GM04504 (cell line): ENCODE measurements at regions not wholly inside any gene's neighbourhood (a gene's known extent, or its start where the extent isn't known, plus 50 kb on each side); places are given as distances from the start of the nearest gene placed in this dataset.
A peak's percentile ranks its signal among the peaks of the same experiment; 100 is the strongest.

Experiments
- DNase-seq: peaks from one replicate; pipeline ENCODE4 v3.0.0-alpha.2; 2012; ENCODE audit warnings: low read depth

DNA sequence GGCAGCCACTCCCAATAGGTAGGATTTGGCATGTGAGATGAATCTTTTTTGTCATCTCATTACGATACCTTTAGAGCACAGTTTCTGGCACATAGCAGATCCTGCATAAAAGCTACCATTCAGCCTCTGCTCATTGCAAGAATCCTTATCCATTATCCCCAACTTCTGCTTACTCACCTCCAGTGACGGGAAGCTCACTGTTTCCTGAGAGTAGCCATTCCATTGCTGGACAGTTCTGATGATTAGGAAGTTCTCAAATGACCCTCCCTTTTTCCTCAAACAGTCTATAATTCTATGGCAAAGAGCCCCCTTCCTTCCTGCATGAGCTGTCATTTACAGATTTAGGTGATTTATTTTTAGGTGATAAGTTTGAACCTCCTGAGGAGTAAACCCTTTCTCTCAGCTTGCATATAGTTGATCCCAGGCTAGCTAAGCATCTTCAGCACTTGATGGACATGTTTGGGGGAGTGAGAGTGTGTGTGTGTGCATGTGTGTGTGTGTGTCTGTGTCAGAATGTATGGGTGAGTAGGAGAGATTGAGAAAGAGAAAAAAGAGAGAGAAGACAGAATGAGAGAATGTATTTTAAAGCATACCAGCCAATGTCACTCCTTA lies 109.7 kb downstream of the LSM3 start:
- DNase-seq: no peak

DNA sequence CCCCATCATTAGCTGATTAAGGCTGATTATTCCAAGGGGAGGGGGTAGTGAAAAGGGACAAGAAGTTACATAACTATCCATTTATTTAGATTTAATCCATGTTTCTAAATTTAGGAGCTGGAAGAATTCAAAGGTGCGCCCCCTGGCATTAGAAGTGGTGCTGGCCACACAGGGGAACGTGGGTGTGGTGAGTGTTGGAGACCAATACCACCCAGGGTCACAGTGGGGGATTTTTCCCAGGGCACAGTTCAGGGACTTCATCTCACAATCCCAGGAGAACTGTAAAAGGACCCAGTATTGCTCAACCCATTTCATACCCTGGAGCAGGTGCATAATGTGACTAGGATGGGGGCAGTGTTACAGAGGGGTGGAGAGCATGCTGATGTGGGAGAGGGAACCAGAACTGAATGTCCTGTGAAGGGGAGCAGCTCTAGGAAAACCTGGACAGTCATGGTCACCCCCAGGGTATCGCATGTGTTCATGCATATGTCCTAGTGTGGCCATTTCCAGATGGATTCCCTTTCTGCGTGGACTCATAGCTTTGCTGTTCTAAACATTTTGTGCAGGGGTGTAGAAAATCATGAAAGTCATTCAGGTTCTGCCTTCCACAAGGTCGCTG lies 110.3 kb downstream of the LSM3 start:
- DNase-seq: no peak

DNA sequence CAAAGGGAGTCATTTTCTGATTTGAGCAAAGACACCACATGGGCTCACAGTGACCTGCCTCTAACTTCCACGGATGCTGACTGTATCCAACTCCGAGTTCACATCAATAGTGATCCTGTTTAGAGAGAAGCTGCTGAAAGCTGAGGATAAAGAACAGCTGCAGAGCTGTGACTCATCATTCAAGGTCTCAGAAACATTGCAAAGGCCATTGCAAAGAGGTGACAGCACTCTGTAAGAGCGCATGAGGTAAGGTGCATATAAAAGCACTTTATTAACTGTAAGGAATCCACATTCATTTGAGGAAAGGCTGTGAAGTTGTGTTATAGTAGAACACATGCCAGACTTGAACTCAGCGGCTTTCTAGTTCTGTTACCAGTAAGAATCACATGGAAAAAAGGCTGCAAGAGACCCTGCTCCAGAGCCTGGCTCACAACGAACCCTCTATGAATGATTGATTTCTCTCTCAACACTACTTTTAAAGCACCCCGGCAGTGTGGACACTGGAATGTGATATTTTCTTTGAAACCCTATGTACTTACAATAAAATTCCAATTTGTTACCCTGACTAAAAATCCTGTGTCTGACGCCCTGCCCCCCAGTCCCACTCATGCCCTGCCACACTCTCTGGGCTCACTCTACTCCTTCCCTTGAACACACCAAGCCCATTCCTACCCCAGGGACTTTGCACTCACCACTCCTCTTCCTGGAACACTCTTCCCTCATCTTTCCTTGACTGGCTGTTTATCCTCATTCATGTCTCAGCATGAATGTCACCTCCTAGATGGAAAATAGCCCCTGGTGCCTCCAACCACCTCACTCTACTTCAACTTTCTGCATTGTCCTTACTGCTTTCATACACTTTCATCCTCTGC lies 111.2 kb downstream of the LSM3 start:
- DNase-seq: peak; percentile 66

DNA sequence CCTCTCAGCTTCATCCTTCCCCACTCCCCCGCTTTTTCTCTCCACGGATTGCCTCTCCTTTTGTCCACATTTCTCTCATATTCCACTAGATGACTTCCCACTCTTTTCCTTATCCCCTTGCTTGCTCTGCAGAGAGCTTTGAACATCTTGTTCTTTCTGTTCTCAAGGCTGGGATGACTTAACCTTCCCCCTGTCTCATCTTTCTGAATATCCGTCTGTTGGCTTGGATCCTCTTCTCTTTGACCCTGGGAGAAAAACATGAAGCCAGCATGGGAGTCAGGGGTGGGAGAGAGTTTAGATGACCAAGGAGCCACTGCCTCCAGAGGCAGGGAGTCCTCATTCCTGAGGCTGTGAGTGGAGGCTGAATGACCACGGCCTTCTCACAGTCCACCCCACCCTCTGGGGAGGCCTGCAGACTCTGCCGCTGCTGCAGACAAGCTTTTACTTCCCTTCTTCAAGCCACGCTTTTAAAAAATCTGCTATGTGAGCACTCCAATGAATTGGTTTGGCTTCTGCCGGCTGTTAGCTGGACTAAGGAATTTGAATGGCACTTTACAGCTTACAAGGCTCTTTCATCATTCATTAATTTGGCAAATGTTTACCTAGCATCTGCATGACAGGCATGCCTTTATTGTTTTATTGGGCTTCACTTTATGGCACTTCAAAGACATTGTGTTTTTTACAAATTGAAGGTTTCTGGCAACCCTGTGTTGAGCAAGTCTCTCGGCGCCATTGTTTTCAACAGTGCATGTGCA lies 111.6 kb upstream of the SLC6A6 start:
- no peak for DNase-seq

DNA sequence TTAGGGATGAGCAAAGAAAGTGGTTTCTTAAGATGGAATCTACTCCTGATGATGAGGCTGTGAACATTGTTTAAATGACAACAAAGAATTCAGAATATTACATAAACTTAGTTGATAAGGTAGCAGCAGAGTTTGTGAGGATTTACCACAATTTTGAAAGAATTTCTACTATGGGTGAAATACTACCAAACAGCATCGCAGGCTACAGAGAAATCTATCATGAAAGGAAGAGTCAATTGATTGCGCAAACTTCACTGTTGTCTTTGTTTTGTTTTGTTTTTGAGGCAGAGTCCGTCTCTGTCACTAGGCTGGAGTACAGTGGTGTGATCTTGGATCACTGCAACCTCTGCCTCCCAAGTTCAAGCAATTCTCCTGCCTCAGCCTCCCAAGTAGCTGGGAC lies 107.4 kb upstream of the SLC6A6 start:
- DNase-seq: no peak

DNA sequence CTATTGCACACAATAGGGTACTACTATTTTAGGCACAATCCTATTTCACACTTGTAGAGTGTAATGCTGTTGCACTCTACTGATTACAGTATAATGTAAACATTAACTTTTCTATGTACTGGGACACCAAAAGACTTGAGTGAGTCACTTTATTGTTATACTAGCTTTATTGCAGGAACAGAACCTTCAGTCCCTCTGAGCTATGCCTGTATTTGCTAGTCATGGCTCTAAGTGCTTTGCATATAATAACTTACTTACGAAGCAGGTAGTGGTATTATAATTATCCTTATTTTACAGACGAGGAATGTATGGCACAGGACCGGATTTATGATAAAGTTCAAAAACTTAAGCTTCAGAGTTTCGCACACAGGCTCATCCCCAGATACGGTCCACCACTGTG lies 106.6 kb upstream of the SLC6A6 start:
- no peak for DNase-seq

DNA sequence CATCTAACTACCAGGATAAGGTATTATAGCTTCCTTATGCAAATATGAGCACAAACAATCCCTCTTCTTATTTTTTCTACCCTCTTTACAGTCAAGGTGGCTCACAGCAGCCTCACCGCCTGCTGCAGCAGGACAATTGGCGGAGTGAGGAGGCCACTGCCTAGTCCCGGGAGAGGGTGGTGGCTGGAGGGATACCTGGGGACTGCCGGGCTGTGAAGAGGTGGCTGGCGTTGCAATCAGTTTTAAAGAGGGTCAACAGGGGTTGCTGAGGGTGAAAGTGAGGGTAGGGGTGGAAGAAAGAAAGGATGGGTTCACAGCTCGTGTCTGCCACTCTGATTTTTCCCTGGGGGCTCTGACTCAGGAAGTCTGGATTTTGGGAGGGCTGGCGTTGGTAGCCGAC lies 105.1 kb upstream of the SLC6A6 start:
- no peak for DNase-seq

DNA sequence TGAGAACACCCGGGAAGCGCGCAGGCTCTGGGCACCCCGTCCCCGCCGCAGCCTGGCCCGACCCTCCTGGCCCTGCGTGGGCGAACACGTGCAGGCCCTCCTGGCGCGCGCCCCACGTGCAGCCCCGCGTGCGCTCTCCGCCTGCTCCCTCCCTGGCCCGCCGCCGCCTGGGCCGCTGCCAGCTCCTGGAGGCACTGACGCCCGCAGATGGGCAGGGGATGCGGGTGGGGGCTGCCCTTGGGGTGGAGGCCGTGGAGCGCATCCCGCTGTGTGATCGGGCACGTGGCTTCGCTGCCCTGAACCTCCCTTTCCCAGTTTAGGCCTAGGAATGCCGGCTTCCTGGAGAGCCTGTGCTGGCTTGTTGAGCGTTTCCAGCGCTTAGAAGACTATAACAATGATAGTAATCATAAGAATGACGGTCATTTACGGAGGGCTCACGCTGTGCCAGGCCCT lies 104.6 kb upstream of the SLC6A6 start:
- DNase-seq: no peak

DNA sequence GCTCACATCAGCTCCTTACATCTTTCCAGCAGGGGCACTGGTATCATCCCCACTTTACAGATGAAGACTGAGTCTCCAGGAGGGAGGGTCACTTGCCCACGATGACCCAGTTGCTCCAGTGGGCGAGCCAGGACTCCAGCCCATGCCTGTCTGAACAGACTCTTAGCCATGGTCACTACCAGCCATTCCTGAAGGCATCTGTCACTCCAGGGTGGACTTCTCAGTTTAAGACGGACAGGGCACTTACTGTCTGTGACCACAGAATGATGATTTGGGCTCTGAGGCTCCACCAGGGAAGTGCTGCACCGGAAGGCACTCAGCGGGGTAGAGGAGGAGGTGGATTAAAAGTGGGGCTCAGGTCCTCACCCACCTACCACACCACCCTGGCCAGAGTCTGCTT lies 104.0 kb upstream of the SLC6A6 start:
- DNase-seq: no peak

DNA sequence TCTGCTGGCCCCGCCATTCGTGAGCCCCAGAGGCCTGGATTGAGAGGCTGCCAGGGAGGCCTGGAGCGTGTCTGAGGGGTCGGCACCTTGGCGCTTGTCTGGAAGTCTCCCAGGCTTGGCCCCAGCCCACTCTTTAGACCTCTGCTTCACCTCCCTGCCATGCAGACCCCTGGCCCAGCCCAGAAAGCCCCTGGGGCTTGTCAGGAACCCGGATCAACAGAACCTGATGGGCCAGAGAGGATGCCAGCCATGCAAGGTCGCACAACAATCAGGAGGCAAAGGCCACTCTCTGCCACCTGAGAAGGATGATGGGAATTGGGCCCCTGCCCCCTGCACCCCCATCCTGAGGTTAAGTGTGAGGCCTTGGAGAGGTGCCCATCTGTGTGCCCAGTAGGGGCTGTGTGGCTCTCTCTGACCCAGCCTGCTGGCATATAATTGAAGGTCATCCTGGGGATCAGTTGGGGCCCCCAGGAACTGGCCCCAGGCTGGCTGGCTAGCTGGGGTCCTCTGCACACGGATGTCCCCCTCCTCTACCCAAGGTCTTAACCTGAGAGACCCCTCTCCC lies 103.3 kb upstream of the SLC6A6 start:
- DNase-seq: no peak

DNA sequence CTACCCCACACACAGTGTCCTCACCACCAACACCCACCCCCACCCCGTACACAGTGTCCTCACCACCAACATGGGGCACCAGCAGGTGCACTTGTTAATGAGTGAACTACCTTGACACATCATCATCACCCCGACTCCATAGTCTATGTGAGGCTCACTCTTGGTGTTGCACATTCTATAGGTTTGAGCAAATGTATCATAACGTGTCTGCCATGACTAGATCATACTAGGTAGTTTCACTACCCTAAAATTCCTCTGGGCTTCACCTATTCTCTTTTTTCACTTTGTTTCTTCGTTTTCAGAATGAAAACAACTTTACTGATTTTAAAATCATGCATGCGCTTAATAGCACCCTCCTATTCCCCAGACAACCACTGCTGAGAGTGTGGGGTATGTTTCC lies 102.6 kb upstream of the SLC6A6 start:
- no peak for DNase-seq

DNA sequence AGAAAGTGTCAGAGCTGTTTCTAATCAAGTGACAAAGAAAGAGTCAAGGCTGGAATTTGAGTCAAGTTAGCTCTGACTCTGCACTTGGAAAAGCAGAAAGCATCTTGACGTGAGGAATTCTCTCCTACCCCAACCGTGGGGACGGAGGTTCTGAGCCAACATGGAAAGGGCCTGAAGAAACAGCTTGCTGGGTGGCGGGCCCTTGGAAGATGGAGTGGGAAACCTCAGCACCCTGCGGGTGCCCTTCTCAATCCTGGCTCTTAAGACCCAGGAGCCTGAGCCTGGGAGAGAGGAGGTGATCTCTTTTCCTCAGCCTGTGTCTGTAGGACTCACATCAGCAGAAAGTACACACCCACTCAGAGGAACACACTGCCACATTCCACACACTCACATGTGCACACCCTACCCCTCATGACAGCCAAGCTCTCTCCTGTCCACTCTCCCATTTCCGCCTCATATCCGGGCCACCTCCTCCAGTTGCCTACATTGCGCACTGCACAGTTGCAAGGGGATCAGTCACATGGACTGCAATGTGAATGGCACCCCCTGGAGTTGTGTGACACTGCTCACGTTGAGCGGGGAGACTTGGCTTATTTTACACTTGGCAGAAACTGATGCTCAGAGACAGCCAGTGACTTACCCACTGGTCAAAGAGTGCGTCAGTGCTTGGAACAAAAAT lies 101.5 kb upstream of the SLC6A6 start:
- no peak for DNase-seq

DNA sequence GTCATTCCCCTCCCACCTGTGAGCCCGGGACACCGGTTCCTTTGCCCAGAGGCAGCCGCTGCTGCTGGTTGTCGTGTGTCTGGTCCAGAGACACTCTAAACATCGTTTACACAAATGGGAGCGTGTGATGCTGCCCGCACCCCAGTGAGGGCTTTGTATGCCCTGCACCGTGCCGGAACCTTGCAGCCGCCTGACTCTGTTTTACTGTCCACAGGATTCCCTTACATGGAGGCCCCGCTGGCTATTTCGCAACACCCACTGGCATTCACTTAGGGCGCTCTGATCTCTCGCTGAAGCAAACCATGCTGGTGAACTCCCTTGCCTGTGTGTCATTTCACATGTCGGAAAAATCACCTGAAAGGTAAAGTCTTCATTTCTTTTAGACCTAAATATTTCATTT lies 100.8 kb upstream of the SLC6A6 start:
- no peak for DNase-seq

DNA sequence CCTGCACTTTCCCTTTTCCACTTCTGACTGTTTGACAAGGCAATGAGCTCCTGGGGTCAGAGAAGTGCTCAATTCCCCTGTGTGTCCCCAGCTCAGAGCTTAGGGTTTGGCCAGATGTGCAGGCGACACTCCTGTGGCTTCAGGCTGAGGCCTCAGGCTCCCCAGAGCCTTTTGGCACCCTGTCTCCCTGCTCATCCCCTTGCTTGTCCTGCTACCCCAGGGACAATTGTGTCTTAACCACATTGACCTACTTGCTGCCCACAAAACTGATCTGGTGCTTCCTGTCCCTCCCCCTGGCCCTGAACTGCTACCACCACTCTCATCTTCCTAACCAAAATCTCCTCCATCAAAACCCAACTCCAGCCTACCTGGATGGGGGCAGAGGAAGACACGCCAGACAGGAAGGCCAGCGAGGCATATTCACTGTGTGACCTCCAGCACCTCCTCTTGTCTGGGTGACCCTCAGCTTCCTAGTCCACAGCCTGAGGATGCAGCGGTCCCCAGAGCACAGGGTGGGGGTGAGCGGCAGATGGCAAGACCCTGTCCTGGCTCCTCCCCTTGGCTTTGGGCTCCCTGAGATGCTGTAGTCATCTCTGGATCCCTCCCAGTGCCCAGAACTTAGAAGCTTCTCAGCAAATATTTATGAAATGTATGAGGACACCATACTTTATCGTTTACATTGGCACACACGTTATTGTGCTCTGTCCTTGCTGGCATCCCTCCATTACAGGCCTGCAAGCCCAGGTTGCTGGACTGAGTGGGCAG lies 98.9 kb upstream of the SLC6A6 start:
- no peak for DNase-seq

DNA sequence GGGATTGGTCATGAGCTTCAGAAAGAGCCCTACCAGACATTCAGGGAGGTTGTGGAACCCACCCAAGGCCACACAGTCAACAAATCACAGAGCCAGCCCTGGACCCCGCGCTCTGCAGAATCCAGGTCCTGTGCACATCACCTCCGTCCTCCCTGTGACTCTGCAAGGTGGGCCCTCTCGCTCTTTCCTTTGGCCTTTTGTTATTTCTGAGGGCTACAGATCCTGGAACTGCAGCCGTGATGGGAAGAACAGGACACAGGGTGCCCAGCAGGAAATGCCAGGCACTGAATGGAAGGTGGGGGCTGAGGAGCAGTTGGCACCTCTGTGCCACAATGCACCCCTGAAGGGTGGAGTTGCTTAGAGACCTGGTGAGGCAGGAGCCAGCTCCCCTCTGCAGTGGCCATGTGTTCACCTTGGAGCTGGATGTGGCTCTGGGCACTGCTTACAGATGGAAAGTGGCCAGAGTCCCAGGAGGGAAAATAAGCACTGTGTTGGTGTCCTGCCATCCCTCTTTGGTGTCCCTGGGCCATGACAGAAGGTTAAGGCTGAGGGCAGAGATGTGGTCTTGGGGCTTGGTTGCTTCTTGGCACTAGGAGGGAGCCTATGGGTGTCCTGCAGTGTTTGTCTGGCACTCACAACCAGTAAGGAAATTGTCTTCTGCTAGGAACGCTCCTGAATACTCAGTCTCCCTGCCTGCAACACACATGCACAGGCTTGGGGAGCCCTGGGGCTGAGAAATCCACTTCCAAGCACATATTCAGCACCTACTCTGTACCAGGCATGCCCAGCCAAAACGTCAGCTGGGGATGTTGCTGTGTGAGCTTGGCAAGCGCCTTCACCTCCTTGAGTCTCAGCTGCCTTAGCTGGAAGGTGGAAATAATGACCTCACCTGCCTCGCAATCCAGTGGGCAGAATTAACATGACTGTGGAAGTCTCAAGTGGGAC lies 98.0 kb upstream of the SLC6A6 start:
- DNase-seq: no peak

DNA sequence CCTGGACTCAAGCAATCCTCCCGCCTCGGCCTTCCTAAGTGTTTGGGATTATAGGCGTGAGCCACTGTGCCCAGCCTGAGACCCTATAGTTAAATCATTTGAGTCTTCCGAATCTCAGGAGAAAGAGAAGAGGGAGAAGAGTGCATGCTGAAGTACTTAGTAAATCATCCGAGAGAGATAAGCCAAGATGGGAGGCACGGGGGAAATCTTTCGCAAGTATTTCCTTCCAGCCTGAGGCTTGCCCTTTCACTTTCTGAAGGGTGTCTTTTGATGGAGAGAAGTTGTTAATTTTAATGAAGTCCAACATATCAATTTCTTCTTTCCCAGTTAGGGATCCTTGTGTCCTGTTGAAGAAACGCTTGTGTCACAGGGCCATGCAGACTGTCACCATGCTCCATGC lies 97.1 kb upstream of the SLC6A6 start:
- DNase-seq: no peak

DNA sequence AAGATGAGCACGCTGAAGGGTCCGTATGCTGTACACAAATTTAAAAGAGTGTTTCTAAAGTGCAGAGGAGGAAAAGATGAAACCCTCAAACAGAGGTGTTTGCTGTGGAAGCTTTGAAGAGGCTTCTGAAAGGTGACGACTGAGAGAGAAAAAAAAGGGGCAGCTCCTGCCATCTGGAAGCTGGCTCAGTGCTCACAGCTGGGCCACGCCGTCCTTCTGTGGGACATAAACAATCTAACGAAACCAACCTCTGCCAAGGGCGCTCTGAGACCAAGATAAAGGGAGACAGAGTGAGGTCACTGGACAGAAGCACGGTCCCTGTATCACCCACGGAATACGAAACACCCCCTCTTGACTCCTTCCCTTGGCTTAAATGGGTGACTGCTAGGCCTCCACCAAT lies 96.3 kb upstream of the SLC6A6 start:
- no peak for DNase-seq

DNA sequence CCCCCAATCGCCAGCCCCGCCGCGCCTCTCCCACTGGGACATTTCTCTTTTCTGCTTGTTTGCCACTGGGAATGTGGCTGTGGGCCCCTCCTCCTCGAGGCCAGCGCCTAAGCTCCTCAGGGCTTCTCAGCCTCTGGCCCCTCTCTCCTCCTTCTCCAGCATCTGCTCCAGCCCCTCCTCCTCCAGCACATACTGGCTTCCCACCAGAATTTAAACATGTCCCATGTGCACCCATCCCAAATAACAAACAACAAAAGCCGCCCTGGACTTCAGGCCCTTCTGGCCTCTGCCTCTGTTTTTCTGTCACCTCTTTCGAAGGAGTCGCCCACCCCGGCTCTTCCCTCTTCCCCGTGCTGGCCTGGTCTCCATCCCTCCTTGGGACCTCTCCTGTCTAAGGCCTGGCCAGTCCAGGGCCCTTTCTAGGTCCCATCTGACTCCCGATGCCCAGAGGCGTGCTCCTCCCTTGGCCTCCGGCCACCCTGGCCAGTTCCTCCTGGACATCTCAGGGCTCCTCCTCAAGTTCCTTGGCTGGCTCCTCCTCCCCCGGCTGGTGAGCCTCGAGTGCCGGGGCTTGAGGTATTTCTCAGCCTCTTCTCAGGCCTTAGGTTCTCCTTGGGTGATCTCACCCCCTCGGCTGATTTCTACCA lies 94.6 kb upstream of the SLC6A6 start:
- DNase-seq: no peak

DNA sequence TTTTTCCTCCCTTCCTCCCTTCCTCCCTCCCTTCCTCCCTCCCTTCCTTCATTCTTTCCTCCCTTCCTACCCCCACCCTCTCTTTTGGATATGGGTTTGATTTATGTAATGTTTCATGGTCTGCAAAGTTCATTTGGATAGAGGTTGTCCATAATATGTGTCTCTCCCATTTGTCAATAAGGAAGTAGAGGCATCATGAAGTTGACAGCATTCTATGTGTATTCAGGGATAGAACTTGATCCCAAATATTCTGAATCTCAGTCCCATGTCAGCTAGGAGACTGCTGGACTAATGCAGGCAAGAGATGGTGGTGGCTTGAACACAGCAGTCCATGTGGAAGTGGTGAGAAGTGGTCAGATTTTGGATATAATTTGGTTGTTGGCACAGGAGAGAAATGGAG lies 90.7 kb upstream of the SLC6A6 start:
- DNase-seq: no peak
